ENCODE measurements at regions not wholly inside any gene's neighbourhood (a gene's known extent, or its start where the extent isn't known, plus 50 kb on each side); places are given as distances from the start of the nearest gene placed in this dataset.

DNA sequence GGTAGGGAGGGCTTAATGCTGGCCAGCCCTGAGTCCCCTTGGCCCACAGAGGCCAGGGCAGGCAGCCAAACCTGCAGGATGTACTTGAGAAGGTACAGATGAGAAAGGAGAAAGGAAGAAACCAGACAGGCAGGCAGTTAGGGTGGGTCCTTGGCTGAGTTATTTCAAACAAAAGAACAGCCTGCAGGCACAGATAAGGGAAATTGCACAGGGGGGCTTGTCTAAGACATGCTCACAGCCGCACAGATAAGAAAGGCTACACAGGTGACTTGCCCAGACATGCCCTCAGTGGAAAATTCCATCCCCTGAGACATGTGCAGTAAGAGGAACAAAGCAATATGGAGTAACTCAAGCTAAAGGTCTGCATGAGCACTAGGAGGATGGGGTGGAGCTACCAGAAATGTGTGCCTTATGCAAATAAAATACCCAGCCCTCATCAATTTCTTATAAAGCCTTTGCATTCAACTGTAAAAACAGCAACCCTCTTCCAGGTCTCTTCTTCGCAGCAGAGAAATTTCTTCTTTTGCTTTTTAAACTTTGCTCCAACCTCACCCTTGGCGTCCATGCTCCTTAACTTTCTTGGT lies 158.2 kb upstream of the RGS6 start:
- Histone ChIP-seq H3K4me1 (no peaks in the 10 kb centered on the region), H3K27ac (replicated peaks in 1 of 4) (no peak overlapping the region), H3K4me3 (no peak overlapping the region), H3K9me3 (peaks cover 0 to 12% (median 0%) of the 10 kb centered on the region in 4 donors), H3K27me3 (no peaks in the 10 kb centered on the region), H3K36me3 (no peaks in the 10 kb centered on the region)
- intact Hi-C loops (cut with DNase I): no loop called here
- no peak for DNase-seq (ENCODE audit: extremely low spot score)
- TF ChIP-seq EP300 (IDR thresholded peaks at IDR 0.05) (no peak), POLR2A (IDR thresholded peaks at IDR 0.05; ENCODE audit: low read depth) (no peak), POLR2AphosphoS5 (IDR thresholded peaks at IDR 0.05) (no peak)
- TF ChIP-seq, protein P1, sequence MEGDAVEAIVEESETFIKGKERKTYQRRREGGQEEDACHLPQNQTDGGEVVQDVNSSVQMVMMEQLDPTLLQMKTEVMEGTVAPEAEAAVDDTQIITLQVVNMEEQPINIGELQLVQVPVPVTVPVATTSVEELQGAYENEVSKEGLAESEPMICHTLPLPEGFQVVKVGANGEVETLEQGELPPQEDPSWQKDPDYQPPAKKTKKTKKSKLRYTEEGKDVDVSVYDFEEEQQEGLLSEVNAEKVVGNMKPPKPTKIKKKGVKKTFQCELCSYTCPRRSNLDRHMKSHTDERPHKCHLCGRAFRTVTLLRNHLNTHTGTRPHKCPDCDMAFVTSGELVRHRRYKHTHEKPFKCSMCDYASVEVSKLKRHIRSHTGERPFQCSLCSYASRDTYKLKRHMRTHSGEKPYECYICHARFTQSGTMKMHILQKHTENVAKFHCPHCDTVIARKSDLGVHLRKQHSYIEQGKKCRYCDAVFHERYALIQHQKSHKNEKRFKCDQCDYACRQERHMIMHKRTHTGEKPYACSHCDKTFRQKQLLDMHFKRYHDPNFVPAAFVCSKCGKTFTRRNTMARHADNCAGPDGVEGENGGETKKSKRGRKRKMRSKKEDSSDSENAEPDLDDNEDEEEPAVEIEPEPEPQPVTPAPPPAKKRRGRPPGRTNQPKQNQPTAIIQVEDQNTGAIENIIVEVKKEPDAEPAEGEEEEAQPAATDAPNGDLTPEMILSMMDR (IDR thresholded peaks at IDR 0.05): no peak
- 91% methylated on average over 3 of the region's 3 CpGs for WGBS

GRCh38 chr14:71776471-71777360 lies 155.5 kb upstream of the RGS6 start:
- Histone ChIP-seq H3K36me3 (no peaks in the 10 kb centered on the region), H3K4me3 (no peak overlapping the region), H3K27ac (replicated peaks in 1 of 4) (no peak overlapping the region), H3K4me1 (no peaks in the 10 kb centered on the region), H3K9me3 (peaks cover 0 to 12% (median 0%) of the 10 kb centered on the region in 4 donors), H3K27me3 (no peaks in the 10 kb centered on the region)
- no peak for TF ChIP-seq POLR2AphosphoS5 (IDR thresholded peaks at IDR 0.05)
- TF ChIP-seq, protein P1 (IDR thresholded peaks at IDR 0.05): no peak
- DNase-seq (ENCODE audit: extremely low spot score): no peak
- intact Hi-C loops (cut with DNase I): no loop called here
- WGBS: 55% methylated on average over 10 of the region's 10 CpGs

GRCh38 chr14:71780075-71780474 lies 152.2 kb upstream of the RGS6 start:
- intact Hi-C loops (cut with DNase I): no loop called here
- TF ChIP-seq EP300 (IDR thresholded peaks at IDR 0.05) (no peak), POLR2AphosphoS5 (IDR thresholded peaks at IDR 0.05) (no peak), POLR2A (IDR thresholded peaks at IDR 0.05; ENCODE audit: low read depth) (no peak)
- TF ChIP-seq, protein P1 (IDR thresholded peaks at IDR 0.05): no peak
- 67% methylated on average over 2 of the region's 2 CpGs for WGBS
- DNase-seq (ENCODE audit: extremely low spot score): no peak
- no peaks in the 10 kb centered on the region for H3K9me3 ChIP-seq
- no peaks in the 10 kb centered on the region for H3K36me3 ChIP-seq
- H3K27me3 ChIP-seq: no peaks in the 10 kb centered on the region
- no peak overlapping the region for H3K27ac ChIP-seq (replicated peaks in 1 of 4)
- H3K4me1 ChIP-seq: no peaks in the 10 kb centered on the region
- H3K4me3 ChIP-seq: no peak overlapping the region

DNA sequence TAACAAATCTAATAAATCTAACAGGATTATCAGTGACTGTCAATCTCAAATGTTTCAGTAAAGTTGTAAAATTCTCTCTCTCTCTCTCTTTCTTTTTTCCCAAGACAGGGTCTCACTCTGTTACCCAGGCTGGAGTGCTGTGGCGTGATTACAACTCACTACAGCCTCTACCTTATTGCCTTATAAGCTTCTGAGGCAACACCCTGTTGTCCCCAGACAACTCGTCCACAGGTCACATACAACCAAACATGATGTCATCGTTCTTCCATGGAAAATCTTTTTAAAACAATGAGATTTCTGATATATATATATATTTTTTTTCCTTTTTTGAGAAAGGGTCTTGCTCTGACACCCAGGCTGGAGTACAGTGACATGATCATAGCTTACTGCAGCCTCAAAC lies 151.4 kb upstream of the RGS6 start:
- Histone ChIP-seq H3K27me3 (no peaks in the 10 kb centered on the region), H3K4me1 (no peaks in the 10 kb centered on the region), H3K9me3 (no peaks in the 10 kb centered on the region), H3K4me3 (no peak overlapping the region), H3K36me3 (no peaks in the 10 kb centered on the region), H3K27ac (replicated peaks in 1 of 4) (no peak overlapping the region)
- intact Hi-C loops (cut with DNase I): no loop called here
- 86% methylated on average over 3 of the region's 3 CpGs for WGBS
- no peak for DNase-seq (ENCODE audit: extremely low spot score)
- TF ChIP-seq POLR2A (IDR thresholded peaks at IDR 0.05; ENCODE audit: low read depth): no peak
- no peak for TF ChIP-seq POLR2AphosphoS5 (IDR thresholded peaks at IDR 0.05)
- TF ChIP-seq, protein P1 (IDR thresholded peaks at IDR 0.05): no peak

Measured in esophagus muscularis mucosa (tissue), 4 donors.